HFFc6 (cell line): ENCODE measurements at regions not wholly inside any gene's neighbourhood (a gene's known extent, or its start where the extent isn't known, plus 50 kb on each side); places are given as distances from the start of the nearest gene placed in this dataset.

ENCODE experiments used
- DNase-seq: peaks from one replicate; pipeline ENCODE4 v3.0.0-alpha.2; 2018
- H3K27ac Mint-ChIP-seq: 2 replicates; pipeline ENCODE4 v1.8.0; 2020; ENCODE audit warnings: mild to moderate bottlenecking, mixed read lengths
- H3K27me3 Mint-ChIP-seq: 2 replicates; pipeline ENCODE4 v1.8.0; 2021; ENCODE audit warnings: mild to moderate bottlenecking, moderate library complexity, mixed read lengths; ENCODE audit not compliant: insufficient read depth
- H3K36me3 Mint-ChIP-seq: 2 replicates; pipeline ENCODE4 v1.8.0; 2021; ENCODE audit warnings: low read depth, mixed read lengths
- H3K4me1 Mint-ChIP-seq: 2 replicates; pipeline ENCODE4 v1.8.0; 2020; ENCODE audit warnings: low read depth, mixed read lengths
- H3K4me3 Mint-ChIP-seq: 2 replicates; pipeline ENCODE4 v1.8.0; 2020; ENCODE audit warnings: mild to moderate bottlenecking, moderate library complexity, mixed read lengths
- H3K9me3 Mint-ChIP-seq: 2 replicates; pipeline ENCODE4 v1.8.0; 2020; ENCODE audit warnings: mild to moderate bottlenecking, mixed read lengths
- TF ChIP-seq, protein P1 (sequence below): fragments of 200-600 bp; sonication (generic); IDR thresholded peaks from 2 replicates; pipeline ENCODE4 v1.5.0; 2021; ENCODE audit warnings: antibody characterized with exemption, mild to moderate bottlenecking

DNA sequence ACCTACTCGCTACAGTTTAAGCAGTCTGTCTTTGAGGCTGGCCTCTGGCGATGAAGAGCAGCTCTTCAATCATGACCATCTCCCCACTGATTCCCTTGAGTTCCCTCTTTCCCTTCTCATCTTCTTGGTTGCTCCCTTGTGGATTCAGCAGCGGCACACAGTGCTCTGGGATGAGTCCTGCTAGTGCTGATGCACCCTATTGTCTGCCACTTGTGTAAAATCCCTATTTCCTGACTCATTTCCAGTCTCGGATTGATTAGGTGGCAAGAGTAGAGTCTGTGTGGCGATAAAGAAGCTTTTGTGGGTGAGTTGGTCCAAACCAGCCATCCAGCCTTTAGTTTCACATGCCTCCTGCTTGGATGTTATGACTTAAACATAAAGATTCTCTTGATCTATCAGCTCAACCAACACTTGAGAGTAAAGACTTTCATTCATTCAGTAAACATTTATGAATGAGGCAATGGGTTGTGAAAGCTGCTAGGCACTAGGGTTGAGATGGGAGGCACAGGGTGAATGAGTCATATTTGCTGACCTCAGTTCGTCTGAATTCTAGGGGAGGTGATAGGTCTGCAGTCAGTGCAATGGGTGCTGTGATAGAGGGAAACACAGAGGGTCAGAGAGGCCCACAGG, 219.4 kb upstream of the RAG2 start:
- Mint-ChIP-seq H3K27ac (no peak overlapping the region), H3K4me3 (no peak overlapping the region), H3K27me3 (no peaks in the 10 kb centered on the region), H3K4me1 (no peaks in the 10 kb centered on the region), H3K9me3 (peaks cover 23% of the 10 kb centered on the region), H3K36me3 (no peaks in the 10 kb centered on the region)
- TF ChIP-seq, protein P1, sequence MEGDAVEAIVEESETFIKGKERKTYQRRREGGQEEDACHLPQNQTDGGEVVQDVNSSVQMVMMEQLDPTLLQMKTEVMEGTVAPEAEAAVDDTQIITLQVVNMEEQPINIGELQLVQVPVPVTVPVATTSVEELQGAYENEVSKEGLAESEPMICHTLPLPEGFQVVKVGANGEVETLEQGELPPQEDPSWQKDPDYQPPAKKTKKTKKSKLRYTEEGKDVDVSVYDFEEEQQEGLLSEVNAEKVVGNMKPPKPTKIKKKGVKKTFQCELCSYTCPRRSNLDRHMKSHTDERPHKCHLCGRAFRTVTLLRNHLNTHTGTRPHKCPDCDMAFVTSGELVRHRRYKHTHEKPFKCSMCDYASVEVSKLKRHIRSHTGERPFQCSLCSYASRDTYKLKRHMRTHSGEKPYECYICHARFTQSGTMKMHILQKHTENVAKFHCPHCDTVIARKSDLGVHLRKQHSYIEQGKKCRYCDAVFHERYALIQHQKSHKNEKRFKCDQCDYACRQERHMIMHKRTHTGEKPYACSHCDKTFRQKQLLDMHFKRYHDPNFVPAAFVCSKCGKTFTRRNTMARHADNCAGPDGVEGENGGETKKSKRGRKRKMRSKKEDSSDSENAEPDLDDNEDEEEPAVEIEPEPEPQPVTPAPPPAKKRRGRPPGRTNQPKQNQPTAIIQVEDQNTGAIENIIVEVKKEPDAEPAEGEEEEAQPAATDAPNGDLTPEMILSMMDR: no peak
- DNase-seq: no peak

DNA sequence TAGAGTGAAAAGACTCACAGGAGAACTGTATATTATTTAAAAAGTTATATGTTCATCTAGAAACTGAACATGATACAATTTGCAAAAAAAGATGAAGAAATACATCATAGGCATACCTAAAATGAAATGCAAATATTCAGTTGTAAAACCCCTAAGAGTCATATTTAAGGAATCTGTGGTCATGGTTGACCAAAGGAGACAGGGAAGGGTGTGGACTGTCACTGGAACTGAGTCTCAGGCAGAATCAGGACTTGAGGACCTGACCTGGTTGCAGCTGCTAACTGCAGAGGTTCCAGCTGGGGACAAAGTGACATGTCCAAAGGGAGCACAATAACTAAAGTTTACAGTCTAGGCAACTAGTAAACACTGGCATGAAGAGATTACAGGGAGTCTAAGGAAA, 211.3 kb upstream of the RAG2 start:
- peaks cover 18% of the 10 kb centered on the region for H3K9me3 Mint-ChIP-seq
- TF ChIP-seq, protein P1: no peak
- no peak overlapping the region for H3K4me3 Mint-ChIP-seq
- no peaks in the 10 kb centered on the region for H3K4me1 Mint-ChIP-seq
- H3K27me3 Mint-ChIP-seq: no peaks in the 10 kb centered on the region
- no peaks in the 10 kb centered on the region for H3K36me3 Mint-ChIP-seq
- no peak for DNase-seq
- H3K27ac Mint-ChIP-seq: no peak overlapping the region

DNA sequence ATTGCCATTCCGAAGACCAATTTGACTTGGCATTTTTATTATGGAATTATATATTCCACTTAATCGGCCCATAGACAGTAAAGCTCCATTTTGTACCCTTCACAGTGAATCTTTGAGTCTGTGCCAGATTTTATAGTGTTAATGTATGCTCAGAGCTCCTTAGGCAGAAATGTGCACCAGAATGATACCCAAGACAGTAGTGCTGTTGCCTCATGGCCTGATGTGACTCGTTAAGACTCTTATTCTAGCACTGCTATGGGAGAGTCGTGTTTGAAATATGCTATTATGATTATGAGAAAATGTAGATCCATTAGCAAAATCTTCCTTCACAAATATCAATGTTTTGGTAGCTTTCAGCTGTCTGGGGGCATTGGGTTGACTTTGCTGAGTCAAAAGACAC, 209.8 kb upstream of the RAG2 start:
- Mint-ChIP-seq H3K27ac (no peak overlapping the region), H3K4me3 (no peak overlapping the region), H3K9me3 (peaks cover 14% of the 10 kb centered on the region), H3K27me3 (no peaks in the 10 kb centered on the region), H3K4me1 (no peaks in the 10 kb centered on the region), H3K36me3 (no peaks in the 10 kb centered on the region)
- TF ChIP-seq, protein P1: no peak
- DNase-seq: no peak

DNA sequence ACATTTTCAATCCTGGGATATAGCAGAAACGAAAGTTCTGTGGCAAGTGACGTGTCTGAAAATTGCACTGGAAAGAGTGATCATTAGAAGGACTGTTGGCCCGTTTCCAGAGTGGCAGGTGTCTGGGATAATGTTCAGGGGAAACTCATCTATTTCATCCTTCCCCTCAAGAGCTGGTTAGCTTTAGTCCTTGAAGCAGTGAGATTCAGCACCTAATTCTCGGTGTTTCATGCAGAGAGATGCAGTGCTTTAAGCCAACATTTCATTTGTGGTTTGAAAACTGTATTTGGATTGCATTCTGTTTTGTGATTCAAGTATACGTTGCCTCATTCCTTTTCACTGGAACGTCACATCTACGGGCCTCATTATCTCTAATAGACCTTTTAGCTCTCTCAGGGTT, 205.0 kb upstream of the RAG2 start:
- no peaks in the 10 kb centered on the region for H3K4me1 Mint-ChIP-seq
- H3K9me3 Mint-ChIP-seq: peaks cover 8% of the 10 kb centered on the region
- no peak overlapping the region for H3K4me3 Mint-ChIP-seq

DNA sequence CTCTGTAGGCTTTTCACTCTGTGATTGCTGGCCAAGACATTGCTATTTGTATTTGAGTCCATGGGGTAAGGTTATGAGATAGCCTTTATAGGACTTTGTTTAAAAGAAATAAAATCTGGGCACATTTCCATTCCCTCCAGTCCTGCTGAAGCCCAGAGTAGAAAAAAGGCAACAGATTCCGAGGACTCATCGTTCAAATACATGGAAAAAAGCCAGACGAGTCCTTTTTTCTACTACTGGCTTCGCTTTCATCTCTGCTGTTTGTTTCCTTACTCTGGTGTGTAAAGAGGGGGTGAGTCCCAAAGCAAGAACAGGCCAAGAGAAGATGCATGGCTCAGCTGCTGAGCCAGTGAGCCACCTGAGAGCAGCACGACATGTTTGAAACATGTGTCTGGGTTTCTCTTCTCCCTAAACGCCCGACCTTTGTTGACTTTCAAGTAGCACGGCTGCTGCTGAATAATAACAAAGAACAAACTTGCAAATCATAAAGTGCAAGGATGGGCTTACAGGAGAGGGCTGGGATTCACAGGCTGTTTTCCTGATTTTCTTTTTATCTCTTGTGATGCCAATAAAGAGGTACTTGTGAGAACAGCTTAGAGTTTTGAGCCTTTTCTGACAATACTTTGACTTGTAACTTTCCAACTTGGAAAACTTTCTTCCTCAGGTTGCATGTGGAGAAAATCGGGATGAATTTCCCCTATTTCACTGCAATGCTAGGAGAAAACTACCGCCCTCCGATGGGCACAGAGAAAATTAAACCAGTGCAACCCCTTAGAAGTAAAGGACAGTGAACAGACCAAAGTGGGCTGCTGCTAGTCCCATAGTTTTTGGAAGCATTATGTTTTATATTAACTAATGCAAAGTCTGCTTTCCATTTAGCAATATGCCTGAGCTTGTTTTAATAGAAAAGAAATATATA, 195.2 kb upstream of the RAG2 start:
- H3K4me3 Mint-ChIP-seq: no peak overlapping the region

More for the DNA sequence above, 205.0 kb upstream of the RAG2 start:
- TF ChIP-seq, protein P1: no peak
- DNase-seq: no peak
- Mint-ChIP-seq H3K27ac (no peak overlapping the region), H3K36me3 (no peaks in the 10 kb centered on the region), H3K27me3 (no peaks in the 10 kb centered on the region)

More for the DNA sequence above, 195.2 kb upstream of the RAG2 start:
- Mint-ChIP-seq H3K27me3 (no peaks in the 10 kb centered on the region; the same call in 1 of the 2 replicates), H3K4me1 (no peaks in the 10 kb centered on the region), H3K27ac (no peak overlapping the region), H3K36me3 (no peaks in the 10 kb centered on the region), H3K9me3 (no peaks in the 10 kb centered on the region)
- no peak for DNase-seq
- TF ChIP-seq, protein P1: no peak
